ENCODE measurements at regions not wholly inside any gene's neighbourhood (a gene's known extent, or its start where the extent isn't known, plus 50 kb on each side); places are given as distances from the start of the nearest gene placed in this dataset.

- H3K36me3 ChIP-seq: no peaks in the 10 kb centered on the region
- 70 to 76% methylated on average over 7 of the region's 7 CpGs for WGBS, 2 donors
These were observed 148.8 kb upstream of the CAMK1G start for GRCh38 chr1:209434631-209435217.

GRCh38 chr1:209435654-209436566, 147.6 kb upstream of the CAMK1G start:
- H3K9me3 ChIP-seq: no peaks in the 10 kb centered on the region
- 35 to 40% methylated on average over 6 of the region's 6 CpGs for whole genome bisulfite sequencing, 2 donors
- peak; percentile 73 for DNase-seq
- TF ChIP-seq POLR2AphosphoS5 (IDR thresholded peaks at IDR 0.05) (no peak), POLR2A (IDR thresholded peaks at IDR 0.05) (no peak), EP300 (IDR thresholded peaks at IDR 0.05) (no peak), CTCF (IDR thresholded peaks at IDR 0.05) (peak in 3 of 4 experiments; percentile 5 to 60 (median 58))
- H3K4me3 ChIP-seq: no peak overlapping the region
- intact Hi-C loops (cut with DNase I): no loop called here
- no peaks in the 10 kb centered on the region for H3K36me3 ChIP-seq
- H3K27ac ChIP-seq: no peak overlapping the region
- H3K4me1 ChIP-seq: no peaks in the 10 kb centered on the region
- H3K27me3 ChIP-seq: no peaks in the 10 kb centered on the region

More at GRCh38 chr1:209434631-209435217, 148.8 kb upstream of the CAMK1G start:
- no peak overlapping the region for H3K4me3 ChIP-seq
- DNase-seq: no peak
- no peaks in the 10 kb centered on the region for H3K4me1 ChIP-seq
- H3K27me3 ChIP-seq: no peaks in the 10 kb centered on the region
- no peak overlapping the region for H3K27ac ChIP-seq
- TF ChIP-seq POLR2AphosphoS5 (IDR thresholded peaks at IDR 0.05) (no peak), EP300 (IDR thresholded peaks at IDR 0.05) (no peak), CTCF (IDR thresholded peaks at IDR 0.05) (no peak)
- H3K9me3 ChIP-seq: no peaks in the 10 kb centered on the region
- intact Hi-C loops (cut with DNase I): no loop called here

GRCh38 chr1:209439828-209440227, 143.7 kb upstream of the CAMK1G start:
- no peak for DNase-seq
- no peaks in the 10 kb centered on the region for H3K27me3 ChIP-seq
- intact Hi-C loops (cut with DNase I): no loop called here
- no peaks in the 10 kb centered on the region for H3K36me3 ChIP-seq
- no peak overlapping the region for H3K4me3 ChIP-seq
- H3K9me3 ChIP-seq: no peaks in the 10 kb centered on the region
- H3K27ac ChIP-seq: no peak overlapping the region
- TF ChIP-seq POLR2AphosphoS5 (IDR thresholded peaks at IDR 0.05): no peak
- no peak for TF ChIP-seq POLR2A (IDR thresholded peaks at IDR 0.05)
- TF ChIP-seq CTCF (IDR thresholded peaks at IDR 0.05): no peak
- TF ChIP-seq EP300 (IDR thresholded peaks at IDR 0.05): no peak
- 86 to 93% methylated on average over 3 of the region's 3 CpGs for WGBS, 2 donors
- no peaks in the 10 kb centered on the region for H3K4me1 ChIP-seq

- no peak for DNase-seq
- intact Hi-C loops (cut with DNase I): no loop called here
- WGBS, 2 donors: 47 to 69% methylated on average over 5 of the region's 5 CpGs
- Histone ChIP-seq H3K4me1 (no peaks in the 10 kb centered on the region), H3K9me3 (no peaks in the 10 kb centered on the region), H3K27me3 (no peaks in the 10 kb centered on the region), H3K27ac (no peak overlapping the region), H3K4me3 (no peak overlapping the region), H3K36me3 (no peaks in the 10 kb centered on the region)
- TF ChIP-seq POLR2A (IDR thresholded peaks at IDR 0.05) (no peak), POLR2AphosphoS5 (IDR thresholded peaks at IDR 0.05) (no peak), CTCF (IDR thresholded peaks at IDR 0.05) (no peak), EP300 (IDR thresholded peaks at IDR 0.05) (no peak)
These were observed 140.1 kb upstream of the CAMK1G start for GRCh38 chr1:209443361-209443931.

Measured in sigmoid colon (tissue), 6 donors.